Spinal cord (tissue), 9 donors: ENCODE measurements at regions not wholly inside any gene's neighbourhood (a gene's known extent, or its start where the extent isn't known, plus 50 kb on each side); places are given as distances from the start of the nearest gene placed in this dataset.

Source experiments
- DNase-seq, 6 donors: peaks; one replicate each; pipeline versions ENCODE4 v3.0.0 to v3.0.0-alpha.2; 2013 to 2015; ENCODE audit warnings: low spot score in 6 of 6, low read depth in 4 of 6
- H3K27ac ChIP-seq: one replicate; pipeline ENCODE4 v1.5.1; 2013; ENCODE audit warnings: low read depth, low read length, control low read depth
- H3K27me3 ChIP-seq: one replicate; pipeline ENCODE4 v1.6.1; 2013; ENCODE audit warnings: low read length; ENCODE audit not compliant: control insufficient read depth, insufficient read depth
- H3K36me3 ChIP-seq: one replicate; pipeline ENCODE4 v1.6.1; 2013; ENCODE audit warnings: low read length; ENCODE audit not compliant: control insufficient read depth, insufficient read depth
- H3K4me1 ChIP-seq: one replicate; pipeline ENCODE4 v1.6.1; 2013; ENCODE audit warnings: low read length; ENCODE audit not compliant: control insufficient read depth, insufficient read depth
- H3K4me3 ChIP-seq: one replicate; pipeline ENCODE4 v1.5.1; 2013; ENCODE audit warnings: low read depth, low read length, control low read depth
- H3K9me3 ChIP-seq: one replicate; pipeline ENCODE4 v1.6.1; 2013; ENCODE audit warnings: low read length; ENCODE audit not compliant: control insufficient read depth, insufficient read depth
- WGBS: methylation state at CpG from one replicate; pipeline ENCODE4 v1.1.5; 2013; ENCODE audit warnings: missing lambda C conversion rate; ENCODE audit not compliant: insufficient coverage; 5-methylcytosine and 5-hydroxymethylcytosine counted together
- donor health status: healthy.

DNA sequence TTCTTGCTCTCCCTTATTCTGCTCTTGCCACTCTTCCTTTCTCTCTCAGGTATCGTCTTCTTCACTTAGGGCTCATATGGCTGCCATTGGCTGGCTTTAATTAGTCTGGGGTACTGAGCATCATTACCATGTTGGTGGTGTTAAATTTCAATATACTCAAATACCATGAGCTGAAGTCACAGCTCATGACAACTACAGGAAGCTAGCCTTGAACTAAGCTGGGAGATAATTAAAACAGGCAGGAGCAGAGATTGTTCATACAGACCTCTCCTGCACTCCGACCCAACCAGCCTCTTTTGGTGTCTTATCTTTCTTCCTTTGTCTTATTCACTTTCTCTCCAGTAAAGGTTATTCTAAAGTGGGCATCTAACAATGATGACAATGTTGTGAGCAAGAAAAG is 130.9 kb upstream of the BLID start:
- Histone ChIP-seq H3K27ac (no peak overlapping the region), H3K27me3 (no peaks in the 10 kb centered on the region), H3K9me3 (no peaks in the 10 kb centered on the region), H3K36me3 (no peaks in the 10 kb centered on the region), H3K4me3 (no peak overlapping the region), H3K4me1 (peaks cover 4% of the 10 kb centered on the region)
- no CpG with 5 or more reads among the region's 2 CpGs for WGBS
- DNase-seq, result no peak

DNA sequence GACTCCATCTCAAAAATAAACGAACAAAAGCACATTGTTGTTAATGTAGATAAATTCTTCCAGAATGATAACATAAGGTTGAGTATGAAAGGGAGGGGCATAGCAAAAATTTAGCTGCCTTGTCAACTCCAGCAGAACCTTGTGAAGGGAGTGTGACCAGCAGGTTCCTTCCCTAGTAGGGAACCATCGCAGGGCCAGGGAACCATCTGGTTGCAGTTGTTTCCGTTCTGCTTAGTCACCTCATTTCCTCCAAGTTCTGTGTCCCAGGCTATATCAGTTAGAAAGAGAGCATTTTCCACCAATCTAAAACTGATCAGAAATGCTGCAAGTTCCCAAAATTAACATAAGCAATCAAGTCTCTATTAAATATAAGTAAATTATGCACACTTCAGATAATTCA is 126.7 kb upstream of the BLID start:
- no peak overlapping the region for H3K4me3 ChIP-seq
- DNase-seq, result no peak
- H3K27ac ChIP-seq, result no peak overlapping the region
- no peaks in the 10 kb centered on the region for H3K36me3 ChIP-seq
- H3K9me3 ChIP-seq, result no peaks in the 10 kb centered on the region
- WGBS, result 100% methylated on average over 1 of the region's 3 CpGs
- H3K27me3 ChIP-seq, result no peaks in the 10 kb centered on the region
- H3K4me1 ChIP-seq, result no peaks in the 10 kb centered on the region

DNA sequence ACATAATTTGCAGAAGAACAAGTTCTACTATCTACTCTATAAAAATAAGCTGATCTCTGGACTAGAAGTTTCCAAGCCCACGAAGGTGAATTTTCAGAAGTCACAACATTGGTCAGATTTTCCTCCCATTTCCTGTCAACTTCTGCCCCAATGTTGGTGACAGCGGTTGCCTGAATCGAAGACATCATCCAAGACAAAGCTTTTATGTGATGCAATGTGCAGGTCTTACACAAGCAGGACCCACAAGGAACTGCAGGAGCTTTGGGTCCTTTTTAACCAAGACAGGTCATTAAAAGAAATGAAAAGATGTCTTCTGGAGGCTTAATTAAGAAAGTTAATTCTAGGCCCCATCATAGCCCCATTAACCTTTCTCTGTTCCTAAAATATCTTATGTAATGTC is 125.6 kb upstream of the BLID start:
- Histone ChIP-seq H3K4me3 (no peak overlapping the region), H3K27me3 (no peaks in the 10 kb centered on the region), H3K27ac (no peak overlapping the region), H3K36me3 (no peaks in the 10 kb centered on the region), H3K9me3 (no peaks in the 10 kb centered on the region), H3K4me1 (no peaks in the 10 kb centered on the region)
- no peak for DNase-seq
- WGBS, result 80% methylated on average over 1 of the region's 3 CpGs

DNA sequence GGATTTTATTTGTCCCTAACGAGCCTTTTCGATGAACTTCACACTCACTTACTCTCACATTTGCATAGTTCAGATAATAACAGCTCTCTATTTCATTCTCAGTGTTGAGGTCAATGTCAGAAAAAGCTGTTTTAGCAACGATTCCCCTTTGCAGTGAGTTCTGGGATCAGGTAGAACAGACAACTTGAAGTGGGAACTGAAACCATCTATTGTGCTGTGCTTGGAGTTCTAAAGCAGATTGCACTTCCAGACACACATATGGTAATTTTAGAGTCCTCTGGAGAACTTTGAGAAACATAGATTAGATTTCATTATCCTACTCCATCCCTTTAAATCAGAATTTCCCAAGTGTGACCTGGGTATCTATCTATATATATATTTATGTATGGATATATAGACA is 124.6 kb upstream of the BLID start:
- no peaks in the 10 kb centered on the region for H3K27me3 ChIP-seq
- H3K36me3 ChIP-seq, result no peaks in the 10 kb centered on the region
- peak in 1 of 6 donors; percentile 75 for DNase-seq
- H3K9me3 ChIP-seq, result no peaks in the 10 kb centered on the region
- no CpG with 5 or more reads among the region's 3 CpGs for WGBS
- H3K4me3 ChIP-seq, result no peak overlapping the region
- no peak overlapping the region for H3K27ac ChIP-seq
- H3K4me1 ChIP-seq, result peaks cover under 1% of the 10 kb centered on the region

DNA sequence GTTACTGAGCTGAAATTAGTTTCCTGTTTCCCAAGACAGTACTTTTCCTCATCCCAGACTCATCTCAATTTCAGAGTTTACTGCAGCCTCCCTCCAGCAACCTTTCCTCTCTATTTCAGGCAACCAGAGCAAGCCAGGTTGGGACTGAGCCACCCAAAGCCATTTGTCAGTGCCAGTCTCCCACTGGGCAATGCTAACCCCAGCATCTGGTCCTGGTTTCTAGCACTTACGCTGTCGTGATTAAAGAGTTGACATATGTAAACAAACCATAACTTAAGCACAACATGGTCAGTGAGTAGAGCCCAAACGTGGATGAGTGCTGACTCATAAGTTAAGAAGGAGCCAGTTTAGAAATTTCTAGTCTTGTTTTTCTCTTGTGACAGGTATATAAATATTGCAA is 119.6 kb upstream of the BLID start:
- H3K27me3 ChIP-seq, result no peaks in the 10 kb centered on the region
- H3K27ac ChIP-seq, result peak overlapping the region; percentile 44
- H3K4me3 ChIP-seq, result no peak overlapping the region
- WGBS, result no CpG with 5 or more reads among the region's 3 CpGs
- H3K9me3 ChIP-seq, result no peaks in the 10 kb centered on the region
- DNase-seq, result peak in 1 of 6 donors; percentile 45
- H3K4me1 ChIP-seq, result peaks cover 3% of the 10 kb centered on the region
- no peaks in the 10 kb centered on the region for H3K36me3 ChIP-seq

DNA sequence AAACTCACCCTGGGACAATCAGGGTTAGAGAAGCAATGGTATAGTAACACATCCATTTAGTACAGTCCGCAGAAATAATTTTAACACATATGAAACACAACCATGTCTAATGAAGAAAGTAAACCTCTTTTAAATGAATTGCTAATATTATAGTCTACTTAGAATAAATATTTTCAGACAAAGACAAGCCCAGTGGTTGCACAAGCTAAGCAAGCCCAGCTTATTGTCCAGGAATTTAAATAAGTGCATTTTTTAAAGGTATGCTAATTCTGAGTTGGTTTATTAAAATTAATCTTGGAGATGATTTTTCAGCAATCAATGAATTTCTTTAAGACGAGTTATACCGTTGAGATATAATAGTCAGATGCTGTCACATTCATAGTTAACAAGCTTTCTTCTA is 118.8 kb upstream of the BLID start:
- Histone ChIP-seq H3K36me3 (no peaks in the 10 kb centered on the region), H3K4me3 (no peak overlapping the region), H3K27me3 (no peaks in the 10 kb centered on the region), H3K4me1 (peaks cover 8% of the 10 kb centered on the region), H3K27ac (no peak overlapping the region), H3K9me3 (no peaks in the 10 kb centered on the region)
- WGBS, result no CpG with 5 or more reads among the region's 3 CpGs
- DNase-seq, result no peak

DNA sequence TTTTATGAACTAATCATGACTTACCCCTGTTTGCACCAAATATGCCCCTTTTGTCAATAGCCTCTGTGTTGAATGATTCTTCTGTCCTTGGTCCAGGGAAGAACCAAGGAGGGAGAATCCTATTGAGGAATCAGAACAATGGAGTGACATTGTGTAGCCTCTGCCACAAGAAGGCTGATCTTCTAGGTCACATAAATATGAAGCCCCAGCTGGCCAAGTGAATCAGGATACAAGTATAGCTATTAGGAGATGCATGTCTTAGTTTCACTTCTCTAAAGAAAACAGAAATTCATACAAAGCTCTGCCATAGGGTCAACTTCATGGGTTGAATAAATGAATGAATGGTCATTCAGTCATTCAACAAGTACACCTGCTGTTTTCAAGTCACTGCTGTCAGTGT is 118.2 kb upstream of the BLID start:
- Histone ChIP-seq H3K27ac (no peak overlapping the region), H3K36me3 (no peaks in the 10 kb centered on the region), H3K27me3 (no peaks in the 10 kb centered on the region), H3K4me1 (peaks cover 13% of the 10 kb centered on the region), H3K9me3 (no peaks in the 10 kb centered on the region), H3K4me3 (no peak overlapping the region)
- DNase-seq, result no peak

DNA sequence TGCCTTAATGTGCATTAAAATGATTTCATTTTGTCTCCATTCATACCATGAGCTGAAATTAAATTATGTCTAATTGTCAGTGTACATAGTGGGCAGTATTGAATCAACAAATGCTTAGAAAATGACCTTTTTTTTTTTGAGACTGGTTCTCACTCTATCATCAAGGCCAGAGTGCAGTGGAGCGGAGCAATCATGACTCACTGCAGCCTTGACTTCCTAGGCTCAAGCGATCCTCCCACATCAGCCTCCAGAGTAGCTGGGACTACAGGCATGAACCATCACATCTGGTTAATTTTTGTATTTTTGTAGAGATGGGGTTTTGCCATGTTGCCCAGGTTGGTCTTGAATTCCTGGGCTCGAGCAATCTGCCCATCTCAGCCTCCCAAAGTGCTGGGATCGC is 117.0 kb upstream of the BLID start:
- H3K27me3 ChIP-seq, result no peaks in the 10 kb centered on the region
- DNase-seq, result no peak
- H3K9me3 ChIP-seq, result no peaks in the 10 kb centered on the region
- no CpG with 5 or more reads among the region's 4 CpGs for WGBS
- H3K36me3 ChIP-seq, result no peaks in the 10 kb centered on the region
- peaks cover 15% of the 10 kb centered on the region for H3K4me1 ChIP-seq
- no peak overlapping the region for H3K27ac ChIP-seq
- no peak overlapping the region for H3K4me3 ChIP-seq

DNA sequence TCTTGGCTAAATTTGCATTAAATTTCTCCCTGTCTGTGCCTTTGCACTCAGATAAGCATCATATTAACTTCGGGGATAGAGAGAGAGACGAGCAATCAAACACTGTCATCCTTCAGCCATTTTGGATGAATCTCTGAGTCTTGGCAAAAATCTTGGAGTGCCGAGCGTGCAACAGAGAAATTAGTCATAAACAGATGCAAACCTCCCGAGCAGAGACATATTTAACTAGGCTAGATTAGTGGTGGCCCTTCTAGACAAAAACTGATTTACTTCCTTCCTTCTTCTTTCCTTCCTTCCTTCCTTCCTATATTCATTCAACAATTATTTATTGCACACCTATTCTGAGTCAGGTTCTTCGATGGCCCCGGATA is 114.4 kb upstream of the BLID start:
- Histone ChIP-seq H3K27me3 (no peaks in the 10 kb centered on the region), H3K27ac (peak overlapping the region; percentile 48), H3K36me3 (no peaks in the 10 kb centered on the region), H3K9me3 (no peaks in the 10 kb centered on the region), H3K4me1 (peaks cover 12% of the 10 kb centered on the region), H3K4me3 (no peak overlapping the region)
- WGBS, result 81% methylated on average over 6 of the region's 7 CpGs
- no peak for DNase-seq

DNA sequence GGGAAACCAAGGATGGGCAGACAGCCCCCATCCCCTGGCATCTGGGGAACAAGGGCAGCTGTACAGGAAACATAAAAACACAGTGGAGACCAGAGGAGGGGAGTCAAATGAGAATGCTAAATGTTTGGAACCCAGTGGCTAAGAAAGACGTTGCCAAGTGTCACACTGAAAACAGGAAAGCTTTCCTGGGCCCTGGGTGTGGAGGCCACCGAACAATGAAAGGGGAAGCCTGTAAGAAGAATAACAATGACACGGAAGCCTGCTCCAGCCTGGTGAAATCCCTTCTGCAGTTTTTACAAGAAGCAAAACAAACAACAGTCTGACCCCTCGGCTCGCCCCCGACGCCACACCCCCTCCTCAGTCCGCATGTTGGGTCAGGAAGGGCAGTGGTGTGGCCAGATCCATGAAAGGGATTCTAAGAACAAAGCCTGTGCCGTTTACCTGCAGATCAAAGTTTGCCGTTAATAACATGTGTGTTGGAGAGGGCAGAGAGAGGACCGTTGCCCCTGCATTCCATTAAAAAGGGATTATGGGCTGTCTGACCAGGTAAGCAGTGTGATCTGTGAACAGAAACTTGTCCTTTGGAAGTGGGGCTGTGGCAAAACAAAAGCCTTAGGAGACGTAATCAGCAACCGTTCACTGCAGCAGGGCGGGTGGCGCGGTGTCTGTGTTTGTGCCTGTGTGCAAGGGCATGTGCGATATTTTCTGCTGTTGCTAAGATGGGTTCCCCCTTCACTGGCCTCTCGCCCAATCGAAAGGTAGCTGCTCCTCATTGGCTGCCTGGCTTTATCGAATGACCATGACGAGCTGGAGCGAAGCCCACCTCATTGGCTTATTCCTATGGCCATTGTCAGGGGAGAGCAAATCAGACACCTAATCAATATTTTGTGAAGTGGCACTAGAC is 113.7 kb upstream of the BLID start:
- peak in 5 of 6 donors; percentile 77 to 99 (median 91) for DNase-seq
- H3K36me3 ChIP-seq, result no peaks in the 10 kb centered on the region
- no peaks in the 10 kb centered on the region for H3K9me3 ChIP-seq
- no peak overlapping the region for H3K4me3 ChIP-seq
- whole genome bisulfite sequencing, result 20% methylated on average over 20 of the region's 22 CpGs
- peaks cover 12% of the 10 kb centered on the region for H3K4me1 ChIP-seq
- H3K27me3 ChIP-seq, result no peaks in the 10 kb centered on the region
- H3K27ac ChIP-seq, result peak overlapping the region; percentile 74
